Neuronal stem cell (in vitro differentiated cells): ENCODE measurements at regions not wholly inside any gene's neighbourhood (a gene's known extent, or its start where the extent isn't known, plus 50 kb on each side); places are given as distances from the start of the nearest gene placed in this dataset.

Experiments
- DNase-seq: peaks from one replicate; pipeline ENCODE4 v3.0.0-alpha.2; 2013; ENCODE audit warnings: low spot score
- H2AFZ ChIP-seq: one replicate; pipeline ENCODE4 v1.6.1; 2013; ENCODE audit warnings: mild to moderate bottlenecking, low read length, inconsistent platforms
- H2AK5ac ChIP-seq: 2 replicates; pipeline ENCODE4 v1.6.1; 2013; ENCODE audit warnings: low read depth, mild to moderate bottlenecking, inconsistent platforms, low read length, moderate library complexity, mixed read lengths
- H2BK120ac ChIP-seq: 2 replicates; pipeline ENCODE4 v1.6.1; 2013; ENCODE audit warnings: low read depth, mild to moderate bottlenecking, inconsistent platforms, low read length, moderate library complexity, mixed read lengths
- H2BK12ac ChIP-seq: one replicate; pipeline ENCODE4 v1.6.1; 2013; ENCODE audit warnings: low read length, inconsistent platforms
- H2BK15ac ChIP-seq: 2 replicates; pipeline ENCODE4 v1.6.1; 2013; ENCODE audit warnings: mild to moderate bottlenecking, low read length, inconsistent platforms, mixed read lengths
- H2BK5ac ChIP-seq: one replicate; pipeline ENCODE4 v1.6.1; 2013; ENCODE audit warnings: inconsistent platforms, mild to moderate bottlenecking, low read length, moderate library complexity
- H3K14ac ChIP-seq: one replicate; pipeline ENCODE4 v1.6.1; 2013; ENCODE audit warnings: low read length, inconsistent platforms
- H3K18ac ChIP-seq: 2 replicates; pipeline ENCODE4 v1.6.1; 2013; ENCODE audit warnings: low read length, inconsistent platforms
- H3K23ac ChIP-seq: 2 replicates; pipeline ENCODE4 v1.6.1; 2013; ENCODE audit warnings: low read depth, mild to moderate bottlenecking, mixed read lengths, low read length, inconsistent platforms; ENCODE audit not compliant: poor library complexity
- H3K27ac ChIP-seq: replicated peaks from 3 replicates; pipeline ENCODE4 v1.5.1; 2013; ENCODE audit warnings: low read length, inconsistent platforms
- H3K27me3 ChIP-seq, 3 experiments: 2 replicates each; pipeline ENCODE4 v1.6.1; 2013; ENCODE audit warnings: low read length in 3 of 3, mild to moderate bottlenecking in 2 of 3, inconsistent platforms in 1 of 3, low read depth in 1 of 3, mixed read lengths in 1 of 3, moderate library complexity in 1 of 3; ENCODE audit not compliant: control insufficient read depth in 3 of 3, insufficient read depth in 3 of 3
- H3K36me3 ChIP-seq, 2 donors: replicated peaks in 1 of 2; 2 replicates each; pipeline ENCODE4 v1.6.1; 2013; ENCODE audit warnings: low read length in 2 of 2; ENCODE audit not compliant: control insufficient read depth in 2 of 2, insufficient read depth in 2 of 2
- H3K4ac ChIP-seq: 2 replicates; pipeline ENCODE4 v1.6.1; 2013; ENCODE audit warnings: inconsistent platforms, mild to moderate bottlenecking, low read length, moderate library complexity
- H3K4me1 ChIP-seq, 2 donors: 1 replicate in 1 of 2; 2 replicates in 1 of 2; pipeline ENCODE4 v1.6.1; 2013; ENCODE audit warnings: low read length in 2 of 2, low read depth in 1 of 2; ENCODE audit not compliant: control insufficient read depth in 2 of 2, insufficient read depth in 1 of 2
- H3K4me2 ChIP-seq: one replicate; pipeline ENCODE4 v1.6.1; 2013; ENCODE audit warnings: mild to moderate bottlenecking, low read length, inconsistent platforms; ENCODE audit not compliant: insufficient read depth, poor library complexity, severe bottlenecking
- H3K4me3 ChIP-seq, 2 donors: 2 replicates each; pipeline ENCODE4 v1.5.1; 2013; ENCODE audit warnings: low read length in 2 of 2, mild to moderate bottlenecking in 2 of 2, inconsistent platforms in 1 of 2, moderate library complexity in 1 of 2
- H3K79me1 ChIP-seq: one replicate; pipeline ENCODE4 v1.6.1; 2013; ENCODE audit warnings: low read depth, mild to moderate bottlenecking, inconsistent platforms, low read length, moderate library complexity
- H3K9ac ChIP-seq: one replicate; pipeline ENCODE4 v1.6.1; 2013; ENCODE audit warnings: mild to moderate bottlenecking, low read depth, low read length, inconsistent platforms; ENCODE audit not compliant: poor library complexity
- H3K9me3 ChIP-seq, 2 donors: replicated peaks in 1 of 2; 2 replicates each; pipeline versions ENCODE3 to v1.6.1; 2013; ENCODE audit warnings: low read length in 2 of 2, mild to moderate bottlenecking in 2 of 2, inconsistent platforms in 1 of 2, low read depth in 1 of 2, mixed read lengths in 1 of 2, moderate library complexity in 1 of 2; ENCODE audit not compliant: control insufficient read depth in 2 of 2, insufficient read depth in 1 of 2
- H4K8ac ChIP-seq: one replicate; pipeline ENCODE4 v1.6.1; 2013; ENCODE audit warnings: low read depth, mild to moderate bottlenecking, inconsistent platforms, low read length, moderate library complexity
- H4K91ac ChIP-seq: one replicate; pipeline ENCODE4 v1.6.1; 2013; ENCODE audit warnings: low read length, low read depth, mild to moderate bottlenecking, inconsistent platforms; ENCODE audit not compliant: poor library complexity
- WGBS, 2 donors: extraction: QIAGEN DNeasy Blood & Tissue Kit; methylation state at CpG; one replicate each; pipeline ENCODE4 v1.1.7; 2013; ENCODE audit warnings: missing lambda C conversion rate in 2 of 2, mixed read lengths in 1 of 2; ENCODE audit not compliant: insufficient read length in 2 of 2, insufficient replicate concordance in 1 of 2; ENCODE audit errors: extremely low coverage in 2 of 2; 5-methylcytosine and 5-hydroxymethylcytosine counted together

DNA sequence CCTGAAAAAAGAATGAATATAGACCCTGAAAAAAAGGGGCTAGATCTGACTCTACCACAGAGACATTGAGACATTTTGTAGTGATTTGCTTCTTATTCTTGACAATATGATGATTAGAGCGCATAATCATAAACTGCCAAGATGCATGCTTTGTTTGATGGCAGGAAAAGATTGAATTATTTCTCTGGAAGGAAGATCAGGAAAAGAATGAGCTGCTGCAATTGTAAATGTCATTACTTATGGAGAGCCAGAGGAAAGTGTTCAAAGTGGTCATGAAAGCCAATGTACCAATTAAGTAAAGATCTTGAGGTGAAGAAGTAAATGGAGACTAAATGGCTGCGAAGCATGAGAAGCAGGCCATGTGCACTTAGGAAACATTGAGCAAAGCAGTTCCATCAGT lies 126.4 kb upstream of the NXPH2 start:
- Histone ChIP-seq H3K23ac (no peak overlapping the region), H4K8ac (no peak overlapping the region), H3K4me3 (no peak overlapping the region), H2BK15ac (no peak overlapping the region), H3K14ac (no peak overlapping the region), H3K18ac (no peak overlapping the region), H2AK5ac (no peak overlapping the region), H3K9me3 (peaks cover 0 to 2% of the 10 kb centered on the region in 2 donors), H3K27me3 (no peaks in the 10 kb centered on the region), H3K4ac (no peak overlapping the region), H3K36me3 (no peaks in the 10 kb centered on the region), H3K27ac (no peak overlapping the region), H3K4me1 (no peaks in the 10 kb centered on the region), H3K79me1 (no peaks in the 10 kb centered on the region), H3K9ac (no peak overlapping the region), H2BK120ac (no peak overlapping the region), H2AFZ (no peak overlapping the region), H2BK5ac (no peak overlapping the region), H2BK12ac (no peak overlapping the region), H4K91ac (no peak overlapping the region), H3K4me2 (no peak overlapping the region)
- WGBS, 2 donors: no CpG with 5 or more reads among the region's 2 CpGs
- no peak for DNase-seq

DNA sequence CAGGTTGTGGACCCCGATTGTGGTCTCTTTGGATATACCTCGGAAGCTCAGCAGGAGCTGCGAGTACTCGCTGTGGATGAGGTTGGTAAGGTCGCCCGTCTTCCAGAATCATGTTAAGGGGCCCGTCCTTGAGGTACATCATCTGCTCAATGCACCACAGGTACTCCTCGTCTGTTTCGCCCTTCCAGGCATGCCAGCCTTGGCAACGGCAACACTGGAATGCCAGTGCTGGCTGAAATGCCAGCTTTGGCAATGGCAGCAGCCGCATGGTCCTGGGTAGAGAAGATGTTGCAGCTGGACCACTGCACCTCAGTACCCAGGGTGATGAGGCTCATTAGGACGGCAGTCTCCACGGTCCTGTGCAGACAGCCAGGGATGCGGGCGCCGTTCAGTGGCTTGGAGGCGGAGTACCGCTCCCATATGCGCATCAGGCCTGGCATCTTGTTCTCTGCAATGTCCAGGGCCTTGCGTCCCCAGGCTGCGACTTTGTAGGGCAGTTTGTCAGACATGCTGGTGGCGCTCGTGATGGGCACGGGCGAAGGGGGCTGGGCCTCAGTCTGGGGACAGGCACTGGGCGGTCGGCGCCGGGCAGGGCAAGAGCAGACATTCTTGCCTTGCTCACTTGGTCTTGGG lies 122.2 kb upstream of the NXPH2 start:
- Histone ChIP-seq H3K18ac (peak overlapping the region; percentile 76), H3K4me3 (peak overlapping the region in 1 of 2 donors; percentile 58), H4K8ac (no peak overlapping the region), H2AK5ac (no peak overlapping the region), H4K91ac (peak overlapping the region; percentile 7), H3K36me3 (no peaks in the 10 kb centered on the region), H3K27me3 (no peaks in the 10 kb centered on the region), H2BK12ac (peak overlapping the region; percentile 41), H2AFZ (no peak overlapping the region), H2BK5ac (no peak overlapping the region), H3K9me3 (peaks cover 0 to 2% of the 10 kb centered on the region in 2 donors), H3K4me2 (no peak overlapping the region), H3K9ac (no peak overlapping the region), H3K23ac (peak overlapping the region; percentile 73), H3K4ac (no peak overlapping the region), H3K79me1 (no peaks in the 10 kb centered on the region), H2BK120ac (no peak overlapping the region), H3K4me1 (no peaks in the 10 kb centered on the region), H2BK15ac (no peak overlapping the region), H3K27ac (no peak overlapping the region), H3K14ac (peak overlapping the region; percentile 98)
- no CpG with 5 or more reads among the region's 29 CpGs for WGBS, 2 donors
- DNase-seq: no peak

DNA sequence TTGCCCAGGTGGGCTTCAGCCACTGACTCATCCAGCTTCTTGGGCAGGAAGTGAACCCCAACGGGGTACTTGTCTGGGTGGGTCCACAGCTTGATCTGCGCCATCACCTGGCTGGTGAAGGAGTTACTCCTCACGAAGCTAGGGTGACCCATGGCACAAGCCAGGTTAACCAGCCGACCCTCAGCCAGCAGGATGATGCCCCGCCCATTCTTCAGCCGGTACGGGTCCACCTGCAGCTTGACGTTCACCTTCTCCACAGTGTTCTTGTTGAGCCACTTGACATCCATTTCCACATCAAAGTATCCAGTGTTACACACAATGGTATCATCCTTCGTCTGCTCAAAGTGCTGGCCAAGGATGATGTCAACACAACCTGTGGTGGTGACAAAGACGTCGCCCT lies 121.3 kb upstream of the NXPH2 start:
- Histone ChIP-seq H3K4me3 (peak overlapping the region in 1 of 2 donors; percentile 50), H3K27me3 (no peaks in the 10 kb centered on the region), H3K9me3 (peaks cover 0 to 6% of the 10 kb centered on the region in 2 donors), H2AK5ac (peak overlapping the region; percentile 65), H4K91ac (no peak overlapping the region), H3K23ac (no peak overlapping the region), H2BK5ac (peak overlapping the region; percentile 26), H2AFZ (no peak overlapping the region), H4K8ac (peak overlapping the region; percentile 95), H2BK15ac (no peak overlapping the region), H3K18ac (no peak overlapping the region), H3K14ac (peak overlapping the region; percentile 76), H3K27ac (no peak overlapping the region), H3K79me1 (no peaks in the 10 kb centered on the region), H2BK12ac (no peak overlapping the region), H3K9ac (no peak overlapping the region), H3K4me2 (no peak overlapping the region), H2BK120ac (no peak overlapping the region), H3K36me3 (no peaks in the 10 kb centered on the region), H3K4me1 (no peaks in the 10 kb centered on the region), H3K4ac (no peak overlapping the region)
- no peak for DNase-seq
- no CpG with 5 or more reads among the region's 11 CpGs for WGBS, 2 donors

GRCh38 chr2:138898855-138899254 lies 118.7 kb upstream of the NXPH2 start:
- Histone ChIP-seq H3K9me3 (peaks cover 0 to 6% of the 10 kb centered on the region in 2 donors), H4K8ac (no peak overlapping the region), H2BK120ac (no peak overlapping the region), H3K9ac (no peak overlapping the region), H3K4ac (no peak overlapping the region), H3K4me2 (no peak overlapping the region), H2AFZ (no peak overlapping the region), H3K27me3 (no peaks in the 10 kb centered on the region), H2BK12ac (no peak overlapping the region), H3K36me3 (no peaks in the 10 kb centered on the region), H3K14ac (no peak overlapping the region), H2BK5ac (no peak overlapping the region), H2AK5ac (no peak overlapping the region), H3K18ac (no peak overlapping the region), H4K91ac (no peak overlapping the region), H3K4me1 (no peaks in the 10 kb centered on the region), H3K4me3 (no peak overlapping the region), H3K79me1 (no peaks in the 10 kb centered on the region), H2BK15ac (no peak overlapping the region), H3K27ac (no peak overlapping the region), H3K23ac (no peak overlapping the region)
- no peak for DNase-seq
